PC-3 (cell line): ENCODE measurements at regions not wholly inside any gene's neighbourhood (a gene's known extent, or its start where the extent isn't known, plus 50 kb on each side); places are given as distances from the start of the nearest gene placed in this dataset.

Experiments
- ATAC-seq: fragments of 200-7000 bp; cut with Tn5 transposase; 2 replicates; pipeline ENCODE4 v1.9.1; 2020; ENCODE audit warnings: mild to moderate bottlenecking, moderate library complexity
- BruUV-seq: library from RNA; stranded (reverse); fragments of 400-500 nt; replicated peaks from 2 replicates; lab custom pipeline; 2021; lab: Mats Ljungman, UMichigan
- CTCF ChIA-PET: fragments of 300-600 bp; sonication (Branson Sonifier 250); formaldehyde crosslinking; loops from one replicate; lab custom pipeline; 2022; ENCODE audit warnings: antibody characterized with exemption; lab: Charles Lee
- POLR2A ChIA-PET: fragments of 300-600 bp; sonication (Branson Sonifier 250); formaldehyde crosslinking; loops from one replicate; lab custom pipeline; 2022; ENCODE audit warnings: antibody characterized with exemption; ENCODE audit not compliant: unreplicated experiment; lab: Charles Lee
- DNase-seq: peaks from one replicate; pipeline ENCODE4 v3.0.0-alpha.2; 2015
- H2AFZ ChIP-seq: fragments of 300-600 bp; sonication (generic); 2 replicates; pipeline ENCODE4 v1.6.0; 2016; ENCODE audit warnings: antibody characterized with exemption, low read length
- H3F3A ChIP-seq: fragments of 300-600 bp; sonication (generic); one replicate; pipeline ENCODE4 v1.6.0; 2017; ENCODE audit warnings: antibody characterized with exemption, low read length, control low read depth, mild to moderate bottlenecking; ENCODE audit not compliant: unreplicated experiment
- H3K27ac ChIP-seq: fragments of 300-600 bp; sonication (generic); 2 replicates; pipeline ENCODE4 v1.5.1; 2016; ENCODE audit warnings: mild to moderate bottlenecking, low read length
- H3K27me3 ChIP-seq: fragments of 300-600 bp; sonication (generic); 2 replicates; pipeline ENCODE4 v1.6.1; 2016; ENCODE audit warnings: low read length, mixed read lengths
- H3K36me3 ChIP-seq: fragments of 300-600 bp; sonication (generic); 2 replicates; pipeline ENCODE4 v1.6.1; 2016; ENCODE audit warnings: low read depth, mixed run types, low read length, mixed read lengths
- H3K4me1 ChIP-seq: fragments of 300-600 bp; sonication (generic); 2 replicates; pipeline ENCODE4 v1.5.1; 2016; ENCODE audit warnings: low read length; ENCODE audit not compliant: insufficient read depth
- H3K4me2 ChIP-seq: fragments of 300-600 bp; sonication (generic); 2 replicates; pipeline ENCODE4 v1.6.0; 2016; ENCODE audit warnings: low read length
- H3K4me3 ChIP-seq: fragments of 300-600 bp; sonication (generic); 2 replicates; pipeline ENCODE4 v1.5.1; 2016; ENCODE audit warnings: mild to moderate bottlenecking, low read length, mixed read lengths
- H3K79me2 ChIP-seq: fragments of 300-600 bp; sonication (generic); 2 replicates; pipeline ENCODE4 v1.6.1; 2017; ENCODE audit warnings: low read length, mixed read lengths
- H3K9ac ChIP-seq: fragments of 300-600 bp; sonication (generic); 2 replicates; pipeline ENCODE4 v1.6.0; 2016; ENCODE audit warnings: mild to moderate bottlenecking, low read length
- H3K9me2 ChIP-seq: fragments of 300-600 bp; sonication (generic); replicated peaks from 2 replicates; pipeline ENCODE4 v1.6.1; 2016; ENCODE audit warnings: mixed run types, low read length, mixed read lengths
- H3K9me3 ChIP-seq: fragments of 300-600 bp; sonication (generic); 2 replicates; pipeline ENCODE4 v1.6.1; 2016; ENCODE audit warnings: low read length, mixed read lengths
- H4K20me1 ChIP-seq: fragments of 300-600 bp; sonication (generic); 2 replicates; pipeline ENCODE4 v1.6.1; 2016; ENCODE audit warnings: low read length, mixed read lengths
- EZH2 ChIP-seq: fragments of 300-600 bp; sonication (generic); IDR thresholded peaks from one replicate; pipeline ENCODE4 v1.6.1; 2017; ENCODE audit warnings: antibody characterized with exemption, mild to moderate bottlenecking, low read length; ENCODE audit not compliant: unreplicated experiment
- EZH2phosphoT487 ChIP-seq: fragments of 300-600 bp; sonication (generic); IDR thresholded peaks from 2 replicates; pipeline ENCODE4 v1.6.1; 2018; ENCODE audit warnings: mild to moderate bottlenecking, antibody characterized with exemption, low read length, borderline replicate concordance
- intact Hi-C: fragments of 100-400 bp; cut with micrococcal nuclease; formaldehyde crosslinking; loops from 2 replicates; pipeline ENCODE4 v1.9.0; 2023
- TF ChIP-seq, protein P1 (sequence below): fragments of 300-600 bp; sonication (generic); conservative IDR thresholded peaks from 2 replicates; pipeline ENCODE4 v1.5.1; 2017; ENCODE audit warnings: antibody characterized with exemption, low read depth, mild to moderate bottlenecking, low read length

DNA sequence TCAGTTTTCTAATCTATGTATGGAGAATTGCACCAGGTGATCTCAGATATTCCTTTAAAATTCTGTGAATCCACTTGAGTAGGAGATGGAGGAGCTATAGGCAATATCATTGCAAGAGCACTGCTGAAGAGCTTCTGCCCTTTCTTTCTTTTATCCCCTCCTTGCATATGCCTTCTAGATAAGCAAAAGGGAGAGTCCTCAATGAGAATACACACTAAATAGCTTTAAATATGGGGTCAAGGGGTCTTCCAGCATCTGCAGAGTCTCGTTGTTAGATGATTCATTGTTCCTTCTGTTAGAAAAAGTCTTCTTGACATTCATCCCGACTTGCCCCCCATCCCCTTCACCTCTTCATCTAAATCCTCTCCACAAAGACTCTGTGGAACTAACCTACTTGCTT is 156.1 kb downstream of the PIK3R1 start:
- intact Hi-C loops: no loop called here

DNA sequence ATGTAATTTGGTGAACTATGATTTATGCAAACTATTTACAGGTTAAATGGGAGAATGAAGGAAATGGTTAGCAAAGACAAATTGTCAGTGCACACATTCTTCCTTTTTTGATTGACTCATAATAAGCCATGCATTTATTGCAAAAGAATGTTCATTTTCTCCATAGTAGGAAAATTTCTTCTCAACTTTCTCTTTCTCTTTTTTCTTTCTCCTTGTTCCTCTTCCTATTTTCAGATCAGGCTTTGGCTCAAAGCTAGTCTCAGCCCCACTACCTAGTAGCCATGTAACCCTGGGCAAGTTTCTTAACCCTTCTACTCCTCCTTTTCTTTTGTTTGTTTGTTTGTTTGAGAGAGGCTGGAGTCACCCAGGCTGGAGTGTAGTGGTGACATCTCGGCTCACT is 156.6 kb downstream of the PIK3R1 start:
- no peaks in the 10 kb centered on the region for H3F3A ChIP-seq
- no peak overlapping the region for H3K9ac ChIP-seq
- H3K4me1 ChIP-seq: no peaks in the 10 kb centered on the region
- ATAC-seq (no peak), DNase-seq (no peak)
- TF ChIP-seq EZH2 (no peak), EZH2phosphoT487 (no peak)
- TF ChIP-seq, protein P1, sequence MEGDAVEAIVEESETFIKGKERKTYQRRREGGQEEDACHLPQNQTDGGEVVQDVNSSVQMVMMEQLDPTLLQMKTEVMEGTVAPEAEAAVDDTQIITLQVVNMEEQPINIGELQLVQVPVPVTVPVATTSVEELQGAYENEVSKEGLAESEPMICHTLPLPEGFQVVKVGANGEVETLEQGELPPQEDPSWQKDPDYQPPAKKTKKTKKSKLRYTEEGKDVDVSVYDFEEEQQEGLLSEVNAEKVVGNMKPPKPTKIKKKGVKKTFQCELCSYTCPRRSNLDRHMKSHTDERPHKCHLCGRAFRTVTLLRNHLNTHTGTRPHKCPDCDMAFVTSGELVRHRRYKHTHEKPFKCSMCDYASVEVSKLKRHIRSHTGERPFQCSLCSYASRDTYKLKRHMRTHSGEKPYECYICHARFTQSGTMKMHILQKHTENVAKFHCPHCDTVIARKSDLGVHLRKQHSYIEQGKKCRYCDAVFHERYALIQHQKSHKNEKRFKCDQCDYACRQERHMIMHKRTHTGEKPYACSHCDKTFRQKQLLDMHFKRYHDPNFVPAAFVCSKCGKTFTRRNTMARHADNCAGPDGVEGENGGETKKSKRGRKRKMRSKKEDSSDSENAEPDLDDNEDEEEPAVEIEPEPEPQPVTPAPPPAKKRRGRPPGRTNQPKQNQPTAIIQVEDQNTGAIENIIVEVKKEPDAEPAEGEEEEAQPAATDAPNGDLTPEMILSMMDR: no peak
- H3K9me3 ChIP-seq: no peaks in the 10 kb centered on the region
- intact Hi-C loops: no loop called here
- no peaks in the 10 kb centered on the region for H3K27me3 ChIP-seq
- H4K20me1 ChIP-seq: no peaks in the 10 kb centered on the region
- ChIA-PET POLR2A (no interaction called here), CTCF (no interaction called here)
- no peak overlapping the region for H3K4me2 ChIP-seq
- no peak overlapping the region for H2AFZ ChIP-seq
- BruUV-seq: no TSS peak
- H3K27ac ChIP-seq: no peak overlapping the region
- H3K79me2 ChIP-seq: no peaks in the 10 kb centered on the region
- no peak overlapping the region for H3K4me3 ChIP-seq
- no peaks in the 10 kb centered on the region for H3K9me2 ChIP-seq
- no peaks in the 10 kb centered on the region for H3K36me3 ChIP-seq

More for the DNA sequence above, 156.1 kb downstream of the PIK3R1 start:
- Histone ChIP-seq H3K9ac (no peak overlapping the region), H3K9me3 (no peaks in the 10 kb centered on the region), H3K79me2 (no peaks in the 10 kb centered on the region), H4K20me1 (no peaks in the 10 kb centered on the region), H3K36me3 (no peaks in the 10 kb centered on the region), H3K9me2 (no peaks in the 10 kb centered on the region), H3K27ac (no peak overlapping the region), H3F3A (no peaks in the 10 kb centered on the region), H3K4me1 (no peaks in the 10 kb centered on the region), H3K4me2 (no peak overlapping the region), H3K27me3 (no peaks in the 10 kb centered on the region), H2AFZ (no peak overlapping the region), H3K4me3 (no peak overlapping the region)
- ATAC-seq (no peak), DNase-seq (no peak)
- TF ChIP-seq EZH2phosphoT487: no peak
- TF ChIP-seq, protein P1: no peak
- TF ChIP-seq EZH2: no peak
- CTCF ChIA-PET: no interaction called here
- no TSS peak for BruUV-seq
- POLR2A ChIA-PET: no interaction called here

DNA sequence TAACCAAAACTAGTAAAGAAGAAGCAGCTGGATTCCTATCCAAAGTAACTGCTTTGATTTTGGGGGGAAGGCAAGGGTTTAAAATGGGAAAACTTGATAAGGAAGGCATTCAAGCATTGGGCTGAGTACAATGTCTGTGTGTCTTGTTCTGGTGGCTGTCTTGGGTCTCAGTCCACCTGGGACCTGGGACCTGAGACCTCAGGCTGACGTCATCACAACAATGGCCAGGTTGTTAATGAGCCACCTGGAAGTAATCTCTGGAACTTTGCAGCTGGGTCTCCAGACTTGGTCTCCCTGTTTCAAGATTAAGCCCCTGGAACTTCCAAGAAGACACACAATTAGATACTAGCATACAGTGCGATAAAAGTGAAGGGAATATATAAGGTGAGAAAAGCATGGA is 157.5 kb downstream of the PIK3R1 start:
- intact Hi-C loops: no loop called here
- TF ChIP-seq EZH2phosphoT487 (no peak), EZH2 (no peak)
- TF ChIP-seq, protein P1: no peak
- Histone ChIP-seq H4K20me1 (no peaks in the 10 kb centered on the region), H3K4me3 (no peak overlapping the region), H2AFZ (no peak overlapping the region), H3K27me3 (no peaks in the 10 kb centered on the region), H3F3A (no peaks in the 10 kb centered on the region), H3K27ac (no peak overlapping the region), H3K36me3 (no peaks in the 10 kb centered on the region), H3K79me2 (no peaks in the 10 kb centered on the region), H3K9ac (no peak overlapping the region), H3K9me2 (no peaks in the 10 kb centered on the region), H3K4me2 (no peak overlapping the region), H3K9me3 (no peaks in the 10 kb centered on the region), H3K4me1 (no peaks in the 10 kb centered on the region)
- POLR2A ChIA-PET: no interaction called here
- ATAC-seq: no peak
- no peak for DNase-seq
- CTCF ChIA-PET: no interaction called here
- no TSS peak for BruUV-seq
